ENCODE measurements at regions not wholly inside any gene's neighbourhood (a gene's known extent, or its start where the extent isn't known, plus 50 kb on each side); places are given as distances from the start of the nearest gene placed in this dataset.

GRCh38 chr13:33636955-33637670, 180.8 kb upstream of the RFC3 start:
- TF ChIP-seq CTCF (IDR thresholded peaks at IDR 0.05) (no peak), POLR2A (IDR thresholded peaks at IDR 0.05) (no peak)
